ENCODE measurements at regions not wholly inside any gene's neighbourhood (a gene's known extent, or its start where the extent isn't known, plus 50 kb on each side); places are given as distances from the start of the nearest gene placed in this dataset.

DNA sequence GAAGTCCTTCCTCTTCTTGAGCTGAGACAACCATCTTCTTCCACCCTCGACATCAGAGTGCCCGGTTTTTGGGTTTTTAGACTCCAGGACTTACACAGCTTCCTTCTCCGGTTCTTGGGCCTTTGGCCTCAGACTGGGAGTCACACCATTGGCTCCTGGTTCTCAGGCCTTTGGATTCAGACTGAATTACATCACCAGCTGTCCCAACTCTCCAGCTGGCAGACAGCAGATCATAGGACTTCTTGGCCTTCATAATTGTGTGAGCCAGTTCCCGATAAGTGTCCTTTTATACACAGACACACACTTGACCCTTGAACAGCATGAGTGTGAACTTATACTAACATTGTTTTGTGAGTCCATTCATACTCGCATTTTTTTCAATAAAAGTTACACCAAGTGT lies 166.0 kb upstream of the UBL3 start (continued):
- TF ChIP-seq, protein P1, sequence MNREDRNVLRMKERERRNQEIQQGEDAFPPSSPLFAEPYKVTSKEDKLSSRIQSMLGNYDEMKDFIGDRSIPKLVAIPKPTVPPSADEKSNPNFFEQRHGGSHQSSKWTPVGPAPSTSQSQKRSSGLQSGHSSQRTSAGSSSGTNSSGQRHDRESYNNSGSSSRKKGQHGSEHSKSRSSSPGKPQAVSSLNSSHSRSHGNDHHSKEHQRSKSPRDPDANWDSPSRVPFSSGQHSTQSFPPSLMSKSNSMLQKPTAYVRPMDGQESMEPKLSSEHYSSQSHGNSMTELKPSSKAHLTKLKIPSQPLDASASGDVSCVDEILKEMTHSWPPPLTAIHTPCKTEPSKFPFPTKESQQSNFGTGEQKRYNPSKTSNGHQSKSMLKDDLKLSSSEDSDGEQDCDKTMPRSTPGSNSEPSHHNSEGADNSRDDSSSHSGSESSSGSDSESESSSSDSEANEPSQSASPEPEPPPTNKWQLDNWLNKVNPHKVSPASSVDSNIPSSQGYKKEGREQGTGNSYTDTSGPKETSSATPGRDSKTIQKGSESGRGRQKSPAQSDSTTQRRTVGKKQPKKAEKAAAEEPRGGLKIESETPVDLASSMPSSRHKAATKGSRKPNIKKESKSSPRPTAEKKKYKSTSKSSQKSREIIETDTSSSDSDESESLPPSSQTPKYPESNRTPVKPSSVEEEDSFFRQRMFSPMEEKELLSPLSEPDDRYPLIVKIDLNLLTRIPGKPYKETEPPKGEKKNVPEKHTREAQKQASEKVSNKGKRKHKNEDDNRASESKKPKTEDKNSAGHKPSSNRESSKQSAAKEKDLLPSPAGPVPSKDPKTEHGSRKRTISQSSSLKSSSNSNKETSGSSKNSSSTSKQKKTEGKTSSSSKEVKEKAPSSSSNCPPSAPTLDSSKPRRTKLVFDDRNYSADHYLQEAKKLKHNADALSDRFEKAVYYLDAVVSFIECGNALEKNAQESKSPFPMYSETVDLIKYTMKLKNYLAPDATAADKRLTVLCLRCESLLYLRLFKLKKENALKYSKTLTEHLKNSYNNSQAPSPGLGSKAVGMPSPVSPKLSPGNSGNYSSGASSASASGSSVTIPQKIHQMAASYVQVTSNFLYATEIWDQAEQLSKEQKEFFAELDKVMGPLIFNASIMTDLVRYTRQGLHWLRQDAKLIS (CRISPR knock-in tag; IDR thresholded peaks at IDR 0.05; ENCODE audit: borderline replicate concordance) = no peak
- no peak for TF ChIP-seq MYBL2 (CRISPR knock-in tag; IDR thresholded peaks at IDR 0.05)
- no peak for TF ChIP-seq E2F1 (CRISPR knock-in tag; IDR thresholded peaks at IDR 0.05)
- TF ChIP-seq FOXK1 (CRISPR knock-in tag; IDR thresholded peaks at IDR 0.05) = no peak

GRCh38 chr13:30009411-30009810 lies 159.0 kb upstream of the UBL3 start:
- ChIA-PET POLR2A (no interaction called here), CTCF (no interaction called here)
- H3K9me3 Mint-ChIP-seq = peaks cover 6% of the 10 kb centered on the region; the same call in 1 of the 2 replicates
- TF ChIP-seq CTCF (IDR thresholded peaks at IDR 0.05) (no peak), OVOL2 (CRISPR knock-in tag; IDR thresholded peaks at IDR 0.05; ENCODE audit: borderline replicate concordance) (no peak), ZNF671 (CRISPR knock-in tag; IDR thresholded peaks at IDR 0.05) (no peak)
- TF ChIP-seq, protein P2, sequence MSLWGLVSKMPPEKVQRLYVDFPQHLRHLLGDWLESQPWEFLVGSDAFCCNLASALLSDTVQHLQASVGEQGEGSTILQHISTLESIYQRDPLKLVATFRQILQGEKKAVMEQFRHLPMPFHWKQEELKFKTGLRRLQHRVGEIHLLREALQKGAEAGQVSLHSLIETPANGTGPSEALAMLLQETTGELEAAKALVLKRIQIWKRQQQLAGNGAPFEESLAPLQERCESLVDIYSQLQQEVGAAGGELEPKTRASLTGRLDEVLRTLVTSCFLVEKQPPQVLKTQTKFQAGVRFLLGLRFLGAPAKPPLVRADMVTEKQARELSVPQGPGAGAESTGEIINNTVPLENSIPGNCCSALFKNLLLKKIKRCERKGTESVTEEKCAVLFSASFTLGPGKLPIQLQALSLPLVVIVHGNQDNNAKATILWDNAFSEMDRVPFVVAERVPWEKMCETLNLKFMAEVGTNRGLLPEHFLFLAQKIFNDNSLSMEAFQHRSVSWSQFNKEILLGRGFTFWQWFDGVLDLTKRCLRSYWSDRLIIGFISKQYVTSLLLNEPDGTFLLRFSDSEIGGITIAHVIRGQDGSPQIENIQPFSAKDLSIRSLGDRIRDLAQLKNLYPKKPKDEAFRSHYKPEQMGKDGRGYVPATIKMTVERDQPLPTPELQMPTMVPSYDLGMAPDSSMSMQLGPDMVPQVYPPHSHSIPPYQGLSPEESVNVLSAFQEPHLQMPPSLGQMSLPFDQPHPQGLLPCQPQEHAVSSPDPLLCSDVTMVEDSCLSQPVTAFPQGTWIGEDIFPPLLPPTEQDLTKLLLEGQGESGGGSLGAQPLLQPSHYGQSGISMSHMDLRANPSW (CRISPR knock-in tag; conservative IDR thresholded peaks at IDR 0.05; ENCODE audit: low read depth) = no peak
- no peaks in the 10 kb centered on the region for H3K36me3 Mint-ChIP-seq
- DNase-seq (ENCODE audit: low spot score) = no peak
- no peak for ATAC-seq
- H3K4me1 Mint-ChIP-seq = peaks cover 3% of the 10 kb centered on the region; the same call in 1 of the 2 replicates
- no peak overlapping the region for H3K4me3 Mint-ChIP-seq
- no peaks in the 10 kb centered on the region; the same call in 1 of the 2 replicates for H3K27me3 Mint-ChIP-seq (ENCODE audit: low read depth)
- H3K27ac Mint-ChIP-seq = no peak overlapping the region

DNA sequence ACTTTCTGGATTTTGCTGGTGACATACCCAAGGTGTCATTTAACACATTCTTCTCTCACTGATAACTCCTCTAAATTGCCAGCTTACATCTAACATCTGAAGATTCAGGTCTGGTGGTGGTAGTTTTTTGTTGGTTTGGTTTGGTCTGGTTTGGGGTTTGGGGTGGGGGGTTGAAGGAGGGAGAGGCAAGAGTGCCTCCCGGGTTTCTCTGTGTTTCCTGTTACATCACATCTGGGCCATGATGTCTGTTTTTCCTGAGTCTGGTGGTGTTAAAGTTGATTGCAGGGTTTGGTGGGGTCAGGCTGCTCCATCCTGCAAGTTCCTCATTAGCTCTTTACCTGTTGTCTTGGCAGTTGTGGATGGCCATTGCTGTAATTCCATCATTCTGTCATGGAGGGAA lies 155.8 kb upstream of the UBL3 start:
- Mint-ChIP-seq H3K4me3 (no peak overlapping the region), H3K4me1 (peaks cover 4% of the 10 kb centered on the region; the same call in 1 of the 2 replicates), H3K9me3 (no peaks in the 10 kb centered on the region), H3K27ac (no peak overlapping the region), H3K36me3 (no peaks in the 10 kb centered on the region), H3K27me3 (ENCODE audit: low read depth) (no peaks in the 10 kb centered on the region; the same call in 1 of the 2 replicates)
- ChIA-PET POLR2A (no interaction called here), CTCF (no interaction called here)
- ATAC-seq = no peak
- no peak for DNase-seq (ENCODE audit: low spot score)
- TF ChIP-seq EMX1 (CRISPR knock-in tag; IDR thresholded peaks at IDR 0.05) (no peak), E2F1 (CRISPR knock-in tag; IDR thresholded peaks at IDR 0.05) (no peak), NFATC4 (CRISPR knock-in tag; IDR thresholded peaks at IDR 0.05) (no peak), FOXP1 (CRISPR knock-in tag; IDR thresholded peaks at IDR 0.05; ENCODE audit: borderline replicate concordance) (no peak)
- TF ChIP-seq, protein P3, sequence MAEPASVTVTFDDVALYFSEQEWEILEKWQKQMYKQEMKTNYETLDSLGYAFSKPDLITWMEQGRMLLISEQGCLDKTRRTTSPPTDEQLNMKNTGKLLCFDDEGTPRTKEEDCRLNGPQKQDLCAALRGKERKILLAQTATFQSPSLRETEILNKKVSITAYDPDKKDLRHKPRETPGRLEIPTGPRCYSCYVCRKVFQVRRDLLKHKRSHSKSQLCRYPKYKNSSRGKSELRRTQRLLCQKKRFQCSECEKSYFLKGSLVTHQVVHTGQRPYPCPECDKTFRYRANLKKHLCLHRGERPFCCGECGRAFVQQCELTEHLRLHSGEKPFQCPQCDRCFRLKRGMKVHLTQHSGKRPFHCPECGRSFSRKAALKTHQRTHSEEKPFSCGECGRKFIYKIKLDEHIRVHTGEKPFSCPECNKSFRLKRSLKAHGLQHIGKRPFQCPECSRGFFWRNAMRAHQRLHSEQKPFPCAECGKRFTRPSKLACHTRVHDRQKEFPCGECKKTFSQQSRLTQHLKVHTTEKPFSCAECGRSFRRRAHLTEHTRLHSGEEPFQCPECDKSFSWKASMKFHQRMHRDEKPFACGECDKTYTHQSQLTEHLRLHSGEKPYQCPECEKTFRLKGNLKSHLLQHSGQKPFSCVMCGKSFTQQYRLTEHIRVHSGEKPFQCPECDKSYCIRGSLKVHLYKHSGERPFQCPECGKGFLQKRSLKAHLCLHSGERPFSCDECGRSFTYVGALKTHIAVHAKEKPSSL (CRISPR knock-in tag; conservative IDR thresholded peaks at IDR 0.05) = no peak
- TF ChIP-seq, protein P4, sequence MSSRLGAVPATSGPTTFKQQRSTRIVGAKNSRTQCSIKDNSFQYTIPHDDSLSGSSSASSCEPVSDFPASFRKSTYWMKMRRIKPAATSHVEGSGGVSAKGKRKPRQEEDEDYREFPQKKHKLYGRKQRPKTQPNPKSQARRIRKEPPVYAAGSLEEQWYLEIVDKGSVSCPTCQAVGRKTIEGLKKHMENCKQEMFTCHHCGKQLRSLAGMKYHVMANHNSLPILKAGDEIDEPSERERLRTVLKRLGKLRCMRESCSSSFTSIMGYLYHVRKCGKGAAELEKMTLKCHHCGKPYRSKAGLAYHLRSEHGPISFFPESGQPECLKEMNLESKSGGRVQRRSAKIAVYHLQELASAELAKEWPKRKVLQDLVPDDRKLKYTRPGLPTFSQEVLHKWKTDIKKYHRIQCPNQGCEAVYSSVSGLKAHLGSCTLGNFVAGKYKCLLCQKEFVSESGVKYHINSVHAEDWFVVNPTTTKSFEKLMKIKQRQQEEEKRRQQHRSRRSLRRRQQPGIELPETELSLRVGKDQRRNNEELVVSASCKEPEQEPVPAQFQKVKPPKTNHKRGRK (CRISPR knock-in tag; IDR thresholded peaks at IDR 0.05; ENCODE audit: borderline replicate concordance) = no peak
